ENCODE measurements at regions not wholly inside any gene's neighbourhood (a gene's known extent, or its start where the extent isn't known, plus 50 kb on each side); places are given as distances from the start of the nearest gene placed in this dataset.

DNA sequence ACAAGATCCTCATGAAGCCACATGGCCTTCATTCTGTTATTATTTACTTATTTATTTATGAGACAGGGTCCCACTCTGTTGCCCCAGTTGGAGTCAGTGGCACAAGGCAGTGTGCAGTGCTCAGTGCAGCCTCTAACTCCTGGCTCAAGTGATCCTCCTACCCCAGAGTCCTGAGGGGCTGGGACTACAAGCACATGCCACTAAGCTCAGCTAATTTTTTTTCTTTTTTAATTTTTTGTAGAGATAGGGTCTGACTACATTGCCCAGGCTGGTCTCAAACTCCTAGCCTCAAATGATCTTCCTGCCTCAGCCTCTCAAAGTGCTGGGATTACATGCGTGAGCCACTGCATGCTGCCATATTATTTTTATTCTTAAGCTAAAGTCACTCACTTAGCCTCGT is 241.4 kb downstream of the UQCRFS1 start:
- intact Hi-C loops (cut with micrococcal nuclease) = no loop called here
- CTCF ChIA-PET = no interaction called here
- no peak for ATAC-seq
- Mint-ChIP-seq H3K27ac (no peak overlapping the region), H3K9me3 (no peaks in the 10 kb centered on the region), H3K4me1 (ENCODE audit: low read depth) (no peaks in the 10 kb centered on the region), H3K4me3 (no peak overlapping the region), H3K27me3 (no peaks in the 10 kb centered on the region), H3K36me3 (ENCODE audit: low read depth) (no peaks in the 10 kb centered on the region)
- TF ChIP-seq CTCF (IDR thresholded peaks at IDR 0.05) = no peak
- POLR2A ChIA-PET = no interaction called here
- no peak for DNase-seq

- ATAC-seq (no peak), DNase-seq (no peak)
- H3K4me1 Mint-ChIP-seq (ENCODE audit: low read depth) = no peaks in the 10 kb centered on the region
- TF ChIP-seq CTCF (IDR thresholded peaks at IDR 0.05) = no peak
- H3K27me3 Mint-ChIP-seq = no peaks in the 10 kb centered on the region
- no peak overlapping the region for H3K4me3 Mint-ChIP-seq
- H3K27ac Mint-ChIP-seq = no peak overlapping the region
- intact Hi-C loops (cut with micrococcal nuclease) = no loop called here
- ChIA-PET POLR2A (no interaction called here), CTCF (no interaction called here)
- H3K36me3 Mint-ChIP-seq (ENCODE audit: low read depth) = no peaks in the 10 kb centered on the region
- no peaks in the 10 kb centered on the region for H3K9me3 Mint-ChIP-seq
Observed at GRCh38 chr19:28971049-28971448, 241.9 kb downstream of the UQCRFS1 start.

DNA sequence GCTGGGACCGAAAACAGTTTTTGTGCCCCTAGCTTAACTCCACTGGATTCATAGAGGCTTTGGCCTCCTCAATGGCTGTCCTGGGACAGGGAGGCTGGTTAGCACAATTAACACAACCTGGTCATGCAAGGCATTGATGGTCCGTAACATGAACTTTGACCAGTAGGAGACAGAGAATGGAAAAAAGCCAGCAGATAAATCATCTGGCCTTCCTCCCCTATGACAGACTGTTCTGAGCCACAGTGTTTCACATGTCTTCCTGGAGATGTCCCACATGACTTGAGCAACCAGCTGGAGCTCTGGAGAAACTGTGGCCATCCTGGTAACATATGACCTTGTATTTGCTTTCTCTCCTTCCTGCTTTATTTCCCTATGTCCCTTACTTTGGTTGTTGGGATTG is 244.2 kb downstream of the UQCRFS1 start:
- Mint-ChIP-seq H3K4me3 (no peak overlapping the region), H3K36me3 (ENCODE audit: low read depth) (no peaks in the 10 kb centered on the region), H3K27me3 (no peaks in the 10 kb centered on the region), H3K27ac (no peak overlapping the region), H3K9me3 (no peaks in the 10 kb centered on the region), H3K4me1 (ENCODE audit: low read depth) (no peaks in the 10 kb centered on the region)
- ChIA-PET CTCF (interaction anchor here (1.0 kb wide), 1 partner anchor 9 kb away, joined by 3 read pairs; no protein-coding TSS in a partner anchor), POLR2A (no interaction called here)
- ATAC-seq (no peak), DNase-seq (no peak)
- no peak for TF ChIP-seq CTCF (IDR thresholded peaks at IDR 0.05)
- intact Hi-C loops (cut with micrococcal nuclease) = no loop called here

GRCh38 chr19:28966737-28967399 is 246.1 kb downstream of the UQCRFS1 start:
- Mint-ChIP-seq H3K4me3 (no peak overlapping the region), H3K36me3 (ENCODE audit: low read depth) (no peaks in the 10 kb centered on the region), H3K4me1 (ENCODE audit: low read depth) (no peaks in the 10 kb centered on the region), H3K27me3 (no peaks in the 10 kb centered on the region), H3K27ac (no peak overlapping the region), H3K9me3 (no peaks in the 10 kb centered on the region)
- ATAC-seq (no peak), DNase-seq (no peak)
- TF ChIP-seq CTCF (IDR thresholded peaks at IDR 0.05) = no peak
- POLR2A ChIA-PET = no interaction called here
- intact Hi-C loops (cut with micrococcal nuclease) = no loop called here
- CTCF ChIA-PET = no interaction called here

DNA sequence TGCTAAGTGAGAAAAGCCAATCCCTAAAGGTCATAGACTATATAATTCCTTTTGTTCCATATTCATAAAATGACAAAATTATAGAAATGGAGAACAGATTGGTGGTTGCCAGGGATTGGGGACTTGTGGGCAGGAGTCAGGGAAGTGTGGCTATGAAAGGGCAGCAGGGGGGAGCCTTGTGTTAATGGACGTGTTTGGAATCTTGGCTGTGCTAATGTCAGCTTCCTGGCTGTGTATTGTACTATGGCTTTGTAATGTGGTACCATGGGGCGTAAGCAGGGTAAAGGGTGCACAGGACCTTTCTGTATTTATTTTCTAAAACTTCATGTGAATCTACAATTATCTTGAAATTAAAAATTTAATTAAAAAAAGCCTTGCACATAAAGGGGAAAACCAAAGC is 248.5 kb downstream of the UQCRFS1 start:
- CTCF ChIA-PET = no interaction called here
- Mint-ChIP-seq H3K27ac (no peak overlapping the region), H3K4me1 (ENCODE audit: low read depth) (no peaks in the 10 kb centered on the region), H3K36me3 (ENCODE audit: low read depth) (no peaks in the 10 kb centered on the region), H3K4me3 (no peak overlapping the region), H3K27me3 (no peaks in the 10 kb centered on the region), H3K9me3 (no peaks in the 10 kb centered on the region)
- ATAC-seq = no peak
- POLR2A ChIA-PET = no interaction called here
- intact Hi-C loops (cut with micrococcal nuclease) = no loop called here
- no peak for TF ChIP-seq CTCF (IDR thresholded peaks at IDR 0.05)
- no peak for DNase-seq

All from activated CD8-positive, alpha-beta T cell treated with anti-CD3 and anti-CD28 coated beads for 36 hours (primary cell).